Panc1 (cell line): ENCODE measurements at regions not wholly inside any gene's neighbourhood (a gene's known extent, or its start where the extent isn't known, plus 50 kb on each side); places are given as distances from the start of the nearest gene placed in this dataset.

ENCODE experiments used
- CTCF ChIP-seq: fragments of 450-650 bp; IDR thresholded peaks from 2 replicates; pipeline ENCODE4 v1.5.1; 2017; ENCODE audit warnings: mild to moderate bottlenecking
- POLR2AphosphoS5 ChIP-seq: IDR thresholded peaks from 2 replicates; pipeline ENCODE4 v1.6.1; 2012; ENCODE audit warnings: mild to moderate bottlenecking, low read depth, low read length, moderate library complexity
- REST ChIP-seq, 2 experiments: IDR thresholded peaks; 2 replicates each; pipeline ENCODE4 v1.6.1; 2011 to 2012; ENCODE audit warnings: low read depth in 2 of 2, control low read depth in 1 of 2, low read length in 1 of 2, mild to moderate bottlenecking in 1 of 2, moderate library complexity in 1 of 2; ENCODE audit not compliant: insufficient read depth in 1 of 2
- SIN3A ChIP-seq: IDR thresholded peaks from 2 replicates; pipeline ENCODE4 v1.6.1; 2012; ENCODE audit warnings: low read depth, mild to moderate bottlenecking, low read length, moderate library complexity, borderline replicate concordance; ENCODE audit not compliant: insufficient read depth
- TCF7L2 ChIP-seq: IDR thresholded peaks from 2 replicates; pipeline ENCODE4 v1.6.1; 2011; ENCODE audit warnings: mild to moderate bottlenecking, low read depth, low read length, inconsistent platforms

- TF ChIP-seq CTCF, result no peak
- TF ChIP-seq SIN3A, result no peak
- no peak for TF ChIP-seq REST (IDR thresholded peaks at IDR 0.05; ENCODE audit: insufficient read depth in 1 of 2, low read depth in 2 of 2, low read length in 1 of 2)
- TF ChIP-seq POLR2AphosphoS5, result no peak
- TF ChIP-seq TCF7L2, result no peak
Observed at GRCh38 chr18:78309924-78310323, 669.7 kb upstream of the SALL3 start.
